HCEC 1CT (cell line): ENCODE measurements at regions not wholly inside any gene's neighbourhood (a gene's known extent, or its start where the extent isn't known, plus 50 kb on each side); places are given as distances from the start of the nearest gene placed in this dataset.

Source experiments
- DNase-seq: peaks from one replicate; pipeline ENCODE4 v3.0.0-alpha.2; 2017

DNA sequence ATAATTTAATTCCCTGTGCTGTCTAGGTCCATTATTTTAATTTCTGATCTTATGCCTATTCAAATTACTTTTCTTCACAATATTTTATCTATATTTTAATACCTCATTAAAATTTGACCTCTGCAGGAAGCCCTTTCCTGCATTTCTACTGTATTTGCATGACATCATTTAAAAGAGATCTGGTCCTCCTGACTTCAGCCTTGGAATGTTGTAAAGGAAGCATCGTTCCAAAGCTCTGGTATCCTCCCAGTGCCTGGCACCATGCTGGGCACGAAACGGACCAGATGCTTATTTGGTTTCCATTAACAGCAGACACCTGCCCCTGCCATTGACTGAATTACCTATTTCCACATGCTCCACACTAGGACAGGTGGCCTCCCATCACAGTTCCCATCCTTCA is 247.5 kb downstream of the KLF6 start:
- no peak for DNase-seq

GRCh38 chr10:3535001-3535400 is 250.0 kb downstream of the KLF6 start:
- DNase-seq: no peak

- no peak for DNase-seq
Observed at GRCh38 chr10:3534433-3534832, 250.6 kb downstream of the KLF6 start.

DNA sequence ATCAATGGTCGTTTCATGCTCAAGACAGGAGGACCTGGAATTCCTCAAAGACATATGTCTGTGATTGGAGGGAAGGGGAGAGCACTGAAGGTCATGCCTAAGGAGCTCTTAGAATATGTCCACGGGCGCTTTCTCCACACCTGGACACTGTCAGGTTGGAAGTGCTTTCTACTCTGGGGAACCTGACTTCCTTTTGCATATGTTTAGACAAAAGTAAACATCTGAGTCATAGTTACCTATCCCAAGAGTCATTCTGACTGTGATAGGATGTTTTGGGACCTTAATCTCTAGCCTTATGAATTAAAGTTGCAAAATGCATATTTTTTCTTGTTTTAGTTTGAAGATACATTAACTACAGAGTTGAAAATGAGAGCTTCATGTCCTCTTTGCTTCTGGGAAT is 251.7 kb downstream of the KLF6 start:
- DNase-seq: no peak

DNA sequence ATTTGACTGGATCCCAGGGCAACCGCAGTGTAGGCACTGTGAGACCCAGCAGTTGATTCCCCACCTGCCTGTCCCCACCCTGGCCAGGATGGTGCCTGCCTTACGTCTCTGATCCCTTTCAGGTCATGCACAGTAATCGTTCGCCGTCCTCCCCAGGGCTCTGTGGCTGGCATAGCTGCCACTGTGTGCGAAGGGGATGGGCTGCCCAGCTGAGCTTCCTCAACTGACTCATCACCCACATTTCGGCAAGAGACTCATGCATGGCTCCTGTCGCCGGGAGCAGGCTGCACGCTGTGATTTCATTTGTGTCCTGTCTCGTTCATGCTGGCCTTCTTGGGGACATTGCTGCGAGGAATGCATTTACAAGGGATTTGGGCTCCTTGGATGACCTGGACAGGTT is 252.4 kb downstream of the KLF6 start:
- DNase-seq: no peak

DNA sequence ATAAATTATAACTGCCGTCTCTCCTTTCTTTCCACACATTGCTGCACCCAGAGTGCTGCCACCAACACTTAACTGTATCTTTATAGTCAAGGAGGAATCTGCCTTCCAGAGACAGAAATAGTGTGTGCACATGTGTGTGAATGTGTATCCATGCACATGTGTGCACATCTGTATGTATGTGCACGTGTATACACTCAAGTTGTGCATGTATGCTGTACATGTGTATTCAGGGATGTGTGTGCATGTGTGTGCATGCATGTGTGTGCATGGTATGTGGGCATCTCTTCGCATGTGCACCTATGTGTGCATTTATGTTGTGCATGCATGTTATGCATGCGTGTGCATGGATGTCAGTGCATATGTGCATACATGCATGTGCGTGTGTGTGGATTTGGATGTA is 253.3 kb downstream of the KLF6 start:
- no peak for DNase-seq

GRCh38 chr10:3530783-3531645 is 254.0 kb downstream of the KLF6 start:
- DNase-seq: no peak

GRCh38 chr10:3530346-3530745 is 254.7 kb downstream of the KLF6 start:
- no peak for DNase-seq

GRCh38 chr10:3529691-3530090 is 255.3 kb downstream of the KLF6 start:
- DNase-seq: no peak

DNA sequence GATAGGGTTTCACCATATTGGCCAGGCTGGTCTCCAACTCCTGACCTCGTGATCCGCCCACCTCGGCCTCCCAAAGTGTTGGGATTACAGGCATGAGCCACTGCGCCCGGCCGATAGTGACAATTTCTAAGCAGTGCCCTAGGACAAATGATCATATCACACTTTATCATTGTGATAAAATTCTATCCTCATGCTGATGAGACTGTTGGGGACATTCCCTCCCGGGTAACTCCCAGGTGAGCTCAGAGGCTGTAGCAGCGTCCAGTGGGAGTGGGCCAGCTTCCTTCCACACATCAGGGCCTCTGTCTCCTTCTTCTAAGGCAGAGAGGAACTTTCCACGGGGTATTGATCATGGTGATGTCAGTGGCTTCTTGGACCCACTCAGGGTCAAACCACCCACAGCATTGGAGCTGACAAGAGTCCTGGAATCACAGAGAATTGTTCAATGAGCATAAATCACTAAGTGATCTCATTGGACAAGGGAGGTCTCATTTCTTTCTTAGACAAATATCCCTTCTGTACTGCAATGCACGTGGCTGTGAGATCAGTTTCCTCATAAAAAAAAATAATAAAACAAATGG is 256.1 kb downstream of the KLF6 start:
- no peak for DNase-seq

DNA sequence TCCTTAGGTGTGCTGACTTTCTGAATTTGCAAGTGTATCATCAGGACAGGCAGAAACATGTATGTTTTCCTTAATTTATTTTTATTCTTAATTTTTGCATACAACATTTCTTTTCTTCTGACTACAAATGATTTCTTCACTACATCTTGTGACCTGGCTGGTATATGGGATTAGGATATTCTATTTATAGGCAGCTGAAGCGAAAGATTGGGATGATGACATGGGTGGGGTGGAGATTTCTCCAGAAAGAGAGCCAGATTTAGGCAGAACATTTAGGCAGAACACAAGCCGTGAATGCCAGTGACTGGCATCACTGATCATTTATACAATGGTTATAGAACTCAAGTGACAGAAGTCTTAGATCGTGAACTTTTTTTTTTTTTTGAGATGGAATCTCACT is 256.7 kb downstream of the KLF6 start:
- no peak for DNase-seq

- no peak for DNase-seq
Observed at GRCh38 chr10:3527869-3528268, 257.1 kb downstream of the KLF6 start.

DNA sequence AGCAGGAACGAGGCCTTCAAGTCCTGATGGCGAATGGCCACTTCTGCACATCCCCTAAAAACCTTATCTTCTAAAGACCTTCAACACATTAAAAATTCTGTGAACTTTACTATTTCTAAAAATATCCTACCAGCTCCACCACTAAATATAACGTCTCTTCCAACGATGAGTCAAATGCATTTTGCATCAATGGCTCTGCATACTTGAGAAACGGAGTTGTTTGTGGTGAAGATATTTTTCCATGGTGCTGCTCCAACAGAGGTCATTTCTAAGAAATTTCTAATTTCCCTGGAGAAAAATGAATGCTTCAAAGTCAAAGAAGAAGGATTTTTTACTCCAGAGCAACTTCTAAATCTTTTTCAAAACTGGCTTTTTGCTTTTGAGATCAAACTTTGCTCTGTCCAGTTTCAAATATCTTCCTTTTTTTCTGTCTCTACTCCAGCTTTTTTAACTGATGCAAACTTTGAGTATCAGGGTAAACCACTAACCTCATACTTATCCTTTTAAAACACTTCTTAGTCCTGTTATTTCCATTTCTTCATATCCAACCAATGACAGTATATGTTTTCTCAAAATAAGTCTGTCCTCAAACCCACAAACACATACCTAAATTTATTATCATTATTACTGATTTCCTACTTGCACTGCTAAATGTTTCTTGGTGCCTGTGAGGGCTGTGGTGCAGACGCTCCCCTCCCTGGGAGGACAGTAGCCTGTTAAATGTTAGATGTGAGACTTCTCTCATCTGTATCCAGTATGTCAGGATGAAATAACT is 258.1 kb downstream of the KLF6 start:
- peak; percentile 68 for DNase-seq

- peak; percentile 96 for DNase-seq
Observed at GRCh38 chr10:3525832-3526449, 259.1 kb downstream of the KLF6 start.

- no peak for DNase-seq
Observed at GRCh38 chr10:3524086-3524960, 260.7 kb downstream of the KLF6 start.

GRCh38 chr10:3523309-3524050 is 261.5 kb downstream of the KLF6 start:
- no peak for DNase-seq

DNA sequence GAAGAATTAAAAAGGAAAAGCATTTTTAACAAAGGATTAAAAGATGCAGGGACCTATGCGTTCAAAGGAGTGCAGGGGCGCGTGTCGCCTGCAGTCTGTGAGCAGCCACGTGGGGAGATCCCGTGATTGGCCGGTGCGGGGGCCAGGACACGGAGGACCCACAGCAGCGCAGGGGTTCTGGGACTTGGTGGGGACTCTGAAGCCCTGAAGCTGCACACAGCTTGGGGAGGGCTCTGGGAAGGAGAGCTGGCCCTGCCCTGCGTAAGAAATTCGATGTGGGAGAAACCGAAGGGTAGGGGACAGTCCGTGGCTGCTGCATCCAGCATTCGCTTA is 268.1 kb downstream of the KLF6 start:
- no peak for DNase-seq

GRCh38 chr10:3516234-3516922 is 268.6 kb downstream of the KLF6 start:
- DNase-seq: no peak

DNA sequence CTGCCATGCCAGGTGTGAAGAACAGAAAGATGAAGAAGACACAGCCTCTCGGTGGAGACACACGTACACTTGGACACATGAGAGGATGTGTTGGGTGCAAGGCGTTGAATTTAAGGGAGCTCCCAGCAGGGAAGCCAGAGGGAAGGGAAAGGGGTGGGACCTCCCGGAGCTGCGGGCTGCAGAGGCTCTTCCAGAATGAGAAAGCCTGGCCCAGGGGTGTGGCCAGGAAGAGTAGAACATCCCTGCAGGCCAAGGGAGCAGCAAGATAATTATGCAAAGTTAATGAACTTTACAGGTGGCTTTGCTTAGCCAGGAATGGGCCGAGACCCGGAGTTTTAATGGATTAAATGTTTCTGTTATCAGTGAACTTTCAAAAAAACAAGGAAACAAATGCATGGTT is 270.3 kb downstream of the KLF6 start:
- no peak for DNase-seq

DNA sequence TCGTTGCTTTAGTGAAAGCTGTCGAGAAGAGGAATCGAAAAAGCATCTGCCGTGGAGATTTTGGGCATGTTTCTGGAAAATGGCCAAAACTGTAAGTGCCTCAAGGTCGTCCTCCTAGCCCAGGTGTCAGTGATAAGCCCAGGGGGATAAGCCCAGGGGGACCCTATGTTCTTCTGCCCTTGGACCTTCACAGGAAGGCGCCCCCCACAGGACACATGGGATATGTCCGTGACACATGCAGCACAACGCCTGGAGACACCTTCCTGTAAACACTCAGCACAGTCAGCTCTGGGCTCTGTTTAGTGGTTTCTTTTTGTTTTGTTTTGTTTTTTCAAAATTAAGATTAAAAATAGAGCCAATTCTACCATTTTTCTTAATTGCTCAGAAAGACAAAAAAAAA is 272.7 kb downstream of the KLF6 start:
- no peak for DNase-seq

- DNase-seq: no peak
Observed at GRCh38 chr10:3511483-3511882, 273.5 kb downstream of the KLF6 start.
